ENCODE measurements at regions not wholly inside any gene's neighbourhood (a gene's known extent, or its start where the extent isn't known, plus 50 kb on each side); places are given as distances from the start of the nearest gene placed in this dataset.

DNA sequence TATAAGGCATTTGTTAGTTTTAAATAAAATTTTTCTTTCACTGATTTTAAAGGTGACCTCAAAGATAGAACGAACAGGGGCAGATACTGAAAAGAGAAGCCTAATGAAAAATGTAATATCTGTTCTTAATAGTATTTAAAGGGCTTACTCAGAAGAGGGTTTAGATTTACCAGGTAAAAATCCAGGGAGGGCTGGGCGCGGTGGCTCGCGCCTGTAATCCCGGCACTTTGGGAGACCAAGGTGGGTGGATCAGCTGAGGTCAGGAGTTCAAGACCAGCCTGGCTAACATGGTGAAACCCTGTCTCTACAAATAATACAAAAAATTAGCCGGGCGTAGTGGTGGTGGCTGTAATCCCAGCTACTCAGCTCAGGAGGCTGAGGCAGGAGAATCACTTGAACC lies 108.3 kb upstream of the CNTNAP2 start:
- TF ChIP-seq, protein P1, sequence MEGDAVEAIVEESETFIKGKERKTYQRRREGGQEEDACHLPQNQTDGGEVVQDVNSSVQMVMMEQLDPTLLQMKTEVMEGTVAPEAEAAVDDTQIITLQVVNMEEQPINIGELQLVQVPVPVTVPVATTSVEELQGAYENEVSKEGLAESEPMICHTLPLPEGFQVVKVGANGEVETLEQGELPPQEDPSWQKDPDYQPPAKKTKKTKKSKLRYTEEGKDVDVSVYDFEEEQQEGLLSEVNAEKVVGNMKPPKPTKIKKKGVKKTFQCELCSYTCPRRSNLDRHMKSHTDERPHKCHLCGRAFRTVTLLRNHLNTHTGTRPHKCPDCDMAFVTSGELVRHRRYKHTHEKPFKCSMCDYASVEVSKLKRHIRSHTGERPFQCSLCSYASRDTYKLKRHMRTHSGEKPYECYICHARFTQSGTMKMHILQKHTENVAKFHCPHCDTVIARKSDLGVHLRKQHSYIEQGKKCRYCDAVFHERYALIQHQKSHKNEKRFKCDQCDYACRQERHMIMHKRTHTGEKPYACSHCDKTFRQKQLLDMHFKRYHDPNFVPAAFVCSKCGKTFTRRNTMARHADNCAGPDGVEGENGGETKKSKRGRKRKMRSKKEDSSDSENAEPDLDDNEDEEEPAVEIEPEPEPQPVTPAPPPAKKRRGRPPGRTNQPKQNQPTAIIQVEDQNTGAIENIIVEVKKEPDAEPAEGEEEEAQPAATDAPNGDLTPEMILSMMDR (IDR thresholded peaks at IDR 0.05; ENCODE audit: extremely low read depth in 1 of 2, insufficient read depth in 1 of 2, low read depth in 1 of 2, low read length in 2 of 2), result no peak
- TF ChIP-seq POLR2AphosphoS5 (IDR thresholded peaks at IDR 0.05; ENCODE audit: insufficient read depth, low read depth, low read length), result no peak
- TF ChIP-seq, protein P2, sequence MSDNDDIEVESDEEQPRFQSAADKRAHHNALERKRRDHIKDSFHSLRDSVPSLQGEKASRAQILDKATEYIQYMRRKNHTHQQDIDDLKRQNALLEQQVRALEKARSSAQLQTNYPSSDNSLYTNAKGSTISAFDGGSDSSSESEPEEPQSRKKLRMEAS (IDR thresholded peaks at IDR 0.05; ENCODE audit: insufficient read depth, insufficient read length), result no peak
- no peak for TF ChIP-seq POLR2A (IDR thresholded peaks at IDR 0.05; ENCODE audit: low read depth, low read length)
- TF ChIP-seq MYC (IDR thresholded peaks at IDR 0.05; ENCODE audit: low read depth, low read length), result no peak

Measured in endothelial cell of umbilical vein (primary cell).